H9 (cell line): ENCODE measurements at regions not wholly inside any gene's neighbourhood (a gene's known extent, or its start where the extent isn't known, plus 50 kb on each side); places are given as distances from the start of the nearest gene placed in this dataset.

Experiments used
- DNase-seq: peaks from one replicate; pipeline ENCODE4 v3.0.0-alpha.2; 2017
- H2AFZ ChIP-seq: one replicate; pipeline ENCODE4 v1.6.1; 2013; ENCODE audit warnings: mild to moderate bottlenecking, low read length, control low read depth, moderate library complexity
- H2AK5ac ChIP-seq: 2 replicates; pipeline ENCODE4 v1.6.1; 2013; ENCODE audit warnings: low read length, control low read depth, mixed read lengths; ENCODE audit not compliant: insufficient read length
- H2BK120ac ChIP-seq: one replicate; pipeline ENCODE4 v1.6.1; 2013; ENCODE audit warnings: low read depth, mild to moderate bottlenecking, low read length, control low read depth, inconsistent platforms; ENCODE audit not compliant: poor library complexity, severe bottlenecking
- H2BK12ac ChIP-seq: 2 replicates; pipeline ENCODE4 v1.6.1; 2013; ENCODE audit warnings: low read length, control low read depth, mixed read lengths, low read depth; ENCODE audit not compliant: insufficient read length
- H2BK15ac ChIP-seq: 2 replicates; pipeline ENCODE4 v1.6.1; 2013; ENCODE audit warnings: low read depth, low read length, control low read depth
- H2BK20ac ChIP-seq: one replicate; pipeline ENCODE4 v1.6.1; 2013; ENCODE audit warnings: low read depth, mild to moderate bottlenecking, low read length, control low read depth, inconsistent platforms; ENCODE audit not compliant: poor library complexity, severe bottlenecking
- H2BK5ac ChIP-seq: 2 replicates; pipeline ENCODE4 v1.6.1; 2013; ENCODE audit warnings: low read length, control low read depth, mixed read lengths; ENCODE audit not compliant: insufficient read length
- H3K14ac ChIP-seq: 2 replicates; pipeline ENCODE4 v1.6.1; 2013; ENCODE audit warnings: low read length, control low read depth; ENCODE audit not compliant: insufficient read depth
- H3K18ac ChIP-seq: 2 replicates; pipeline ENCODE4 v1.6.1; 2013; ENCODE audit warnings: low read depth, mild to moderate bottlenecking, mixed read lengths, low read length, control low read depth; ENCODE audit not compliant: insufficient read length
- H3K23ac ChIP-seq: 2 replicates; pipeline ENCODE4 v1.6.1; 2013; ENCODE audit warnings: low read length, control low read depth, mixed read lengths, low read depth; ENCODE audit not compliant: insufficient read length
- H3K23me2 ChIP-seq: 2 replicates; pipeline ENCODE4 v1.6.1; 2013; ENCODE audit warnings: low read depth, mild to moderate bottlenecking, mixed read lengths, low read length, control low read depth; ENCODE audit not compliant: insufficient read length, poor library complexity, severe bottlenecking
- H3K27ac ChIP-seq: 2 replicates; pipeline ENCODE4 v1.5.1; 2013; ENCODE audit warnings: low read length, control low read depth, mixed read lengths, low read depth; ENCODE audit not compliant: insufficient read length
- H3K27me3 ChIP-seq: 2 replicates; pipeline ENCODE4 v1.6.1; 2013; ENCODE audit warnings: low read length, control low read depth, inconsistent platforms; ENCODE audit not compliant: insufficient read depth
- H3K4ac ChIP-seq: 2 replicates; pipeline ENCODE4 v1.6.1; 2013; ENCODE audit warnings: low read depth, mild to moderate bottlenecking, control low read depth, inconsistent platforms, low read length, moderate library complexity
- H3K4me1 ChIP-seq: 2 replicates; pipeline ENCODE4 v1.6.1; 2013; ENCODE audit warnings: low read length, control low read depth, inconsistent platforms; ENCODE audit not compliant: insufficient read depth
- H3K4me2 ChIP-seq: 2 replicates; pipeline ENCODE4 v1.6.1; 2013; ENCODE audit warnings: low read length, control low read depth, mixed read lengths; ENCODE audit not compliant: insufficient read length, insufficient read depth
- H3K56ac ChIP-seq: 2 replicates; pipeline ENCODE4 v1.6.1; 2013; ENCODE audit warnings: low read depth, mild to moderate bottlenecking, mixed read lengths, low read length, control low read depth; ENCODE audit not compliant: insufficient read length
- H3K79me1 ChIP-seq: 2 replicates; pipeline ENCODE4 v1.6.1; 2013; ENCODE audit warnings: low read depth, mild to moderate bottlenecking, moderate library complexity, low read length, control low read depth, inconsistent platforms; ENCODE audit not compliant: insufficient read depth, poor library complexity, severe bottlenecking
- H3K79me2 ChIP-seq: 2 replicates; pipeline ENCODE4 v1.6.1; 2013; ENCODE audit warnings: low read length, control low read depth, inconsistent platforms; ENCODE audit not compliant: insufficient read depth
- H3K9ac ChIP-seq: 2 replicates; pipeline ENCODE4 v1.6.1; 2013; ENCODE audit warnings: low read length, control low read depth, mixed read lengths; ENCODE audit not compliant: insufficient read length; ENCODE audit errors: extremely low read depth
- H3K9me3 ChIP-seq: one replicate; pipeline ENCODE4 v1.6.1; 2013; ENCODE audit warnings: low read depth, low read length, inconsistent platforms; ENCODE audit not compliant: control insufficient read depth
- H3T11ph ChIP-seq: one replicate; pipeline ENCODE4 v1.6.1; 2013; ENCODE audit warnings: mild to moderate bottlenecking, low read length, control low read depth, inconsistent platforms
- H4K20me1 ChIP-seq: one replicate; pipeline ENCODE4 v1.6.1; 2013; ENCODE audit not compliant: control insufficient read depth, insufficient read length, insufficient read depth
- H4K5ac ChIP-seq: 2 replicates; pipeline ENCODE4 v1.6.1; 2013; ENCODE audit warnings: low read depth, mild to moderate bottlenecking, mixed read lengths, low read length, control low read depth; ENCODE audit not compliant: insufficient read length
- H4K8ac ChIP-seq: replicated peaks from 2 replicates; pipeline ENCODE4 v1.6.1; 2013; ENCODE audit warnings: low read length, control low read depth, mixed read lengths, low read depth; ENCODE audit not compliant: insufficient read length
- H4K91ac ChIP-seq: 2 replicates; pipeline ENCODE4 v1.6.1; 2013; ENCODE audit warnings: low read depth, mild to moderate bottlenecking, moderate library complexity, mixed read lengths, low read length, control low read depth; ENCODE audit not compliant: insufficient read length
- H3K27ac Mint-ChIP-seq, 3 experiments: 2 replicates in 2 of 3; 3 replicates in 1 of 3; pipeline ENCODE4 v1.8.0; 2020 to 2021; ENCODE audit warnings: mixed read lengths in 3 of 3, mild to moderate bottlenecking in 1 of 3, moderate library complexity in 1 of 3
- H3K27me3 Mint-ChIP-seq: 2 replicates; pipeline ENCODE4 v1.8.0; 2021; ENCODE audit warnings: low read depth, mild to moderate bottlenecking, moderate library complexity, mixed read lengths
- H3K36me3 Mint-ChIP-seq, 3 experiments: 2 replicates in 2 of 3; 3 replicates in 1 of 3; pipeline ENCODE4 v1.8.0; 2020 to 2021; ENCODE audit warnings: low read depth in 3 of 3, mixed read lengths in 3 of 3; ENCODE audit not compliant: insufficient read depth in 1 of 3
- H3K4me1 Mint-ChIP-seq, 2 experiments: 2 replicates each; pipeline ENCODE4 v1.8.0; 2020; ENCODE audit warnings: mixed read lengths in 2 of 2
- H3K4me3 Mint-ChIP-seq, 2 experiments: 2 replicates in 1 of 2; 3 replicates in 1 of 2; pipeline ENCODE4 v1.8.0; 2020 to 2021; ENCODE audit warnings: mild to moderate bottlenecking in 2 of 2, mixed read lengths in 2 of 2, moderate library complexity in 1 of 2
- H3K9me3 Mint-ChIP-seq, 2 experiments: 2 replicates in 1 of 2; 3 replicates in 1 of 2; pipeline ENCODE4 v1.8.0; 2020; ENCODE audit warnings: mild to moderate bottlenecking in 2 of 2, mixed read lengths in 2 of 2, moderate library complexity in 1 of 2
- WGBS: extraction: QIAGEN DNeasy Blood & Tissue Kit; methylation state at CpG from one replicate; pipeline ENCODE4 v1.1.7; 2013; ENCODE audit warnings: missing lambda C conversion rate, low lambda C conversion rate, mixed read lengths; ENCODE audit not compliant: insufficient read length; ENCODE audit errors: extremely low coverage; 5-methylcytosine and 5-hydroxymethylcytosine counted together
- TF ChIP-seq, protein P1 (sequence below): fragments of 200-600 bp; sonication (generic); conservative IDR thresholded peaks from 3 replicates; pipeline ENCODE4 v1.8.0; 2021; ENCODE audit warnings: antibody characterized with exemption, mild to moderate bottlenecking

DNA sequence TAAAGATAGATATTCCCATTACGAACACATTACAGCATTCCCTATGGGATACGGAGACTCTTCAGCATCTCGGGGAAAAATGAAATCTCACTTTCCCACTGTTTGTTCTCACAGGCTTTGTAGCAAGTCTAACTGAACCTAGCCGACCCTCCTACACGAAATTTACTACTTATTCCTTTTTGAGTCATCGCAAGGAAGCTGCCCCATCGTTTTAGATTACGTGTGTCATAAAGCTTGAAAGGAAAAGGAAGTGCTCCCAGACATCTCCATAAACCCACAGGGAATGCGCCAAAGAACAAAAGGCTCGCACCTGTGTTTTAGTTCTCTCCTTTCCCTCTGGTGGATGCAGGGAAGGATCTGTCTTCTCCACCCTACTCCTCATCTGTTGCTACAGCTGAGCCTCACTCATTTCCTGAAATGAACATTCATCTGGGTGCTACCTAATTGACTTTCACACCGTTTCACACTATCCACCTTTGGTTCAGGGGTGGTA is 76.2 kb upstream of the STK39 start:
- Histone ChIP-seq H4K5ac (no peak overlapping the region), H2AK5ac (no peak overlapping the region), H3T11ph (no peak overlapping the region), H3K14ac (no peak overlapping the region), H3K27me3 (no peaks in the 10 kb centered on the region), H3K23ac (no peak overlapping the region), H4K8ac (no peak overlapping the region), H3K27ac (no peak overlapping the region), H2BK120ac (no peak overlapping the region), H3K4me2 (no peak overlapping the region), H3K18ac (no peak overlapping the region), H3K79me1 (no peaks in the 10 kb centered on the region), H3K23me2 (no peaks in the 10 kb centered on the region), H2BK5ac (no peak overlapping the region), H3K56ac (no peak overlapping the region), H3K9ac (no peak overlapping the region), H3K4ac (no peak overlapping the region), H4K20me1 (no peaks in the 10 kb centered on the region), H3K4me1 (peaks cover 4% of the 10 kb centered on the region; the same call in 1 of the 2 replicates), H3K79me2 (no peaks in the 10 kb centered on the region), H2AFZ (no peak overlapping the region), H2BK15ac (no peak overlapping the region), H2BK12ac (no peak overlapping the region), H2BK20ac (no peak overlapping the region), H3K9me3 (no peaks in the 10 kb centered on the region), H4K91ac (no peak overlapping the region)
- TF ChIP-seq, protein P1, sequence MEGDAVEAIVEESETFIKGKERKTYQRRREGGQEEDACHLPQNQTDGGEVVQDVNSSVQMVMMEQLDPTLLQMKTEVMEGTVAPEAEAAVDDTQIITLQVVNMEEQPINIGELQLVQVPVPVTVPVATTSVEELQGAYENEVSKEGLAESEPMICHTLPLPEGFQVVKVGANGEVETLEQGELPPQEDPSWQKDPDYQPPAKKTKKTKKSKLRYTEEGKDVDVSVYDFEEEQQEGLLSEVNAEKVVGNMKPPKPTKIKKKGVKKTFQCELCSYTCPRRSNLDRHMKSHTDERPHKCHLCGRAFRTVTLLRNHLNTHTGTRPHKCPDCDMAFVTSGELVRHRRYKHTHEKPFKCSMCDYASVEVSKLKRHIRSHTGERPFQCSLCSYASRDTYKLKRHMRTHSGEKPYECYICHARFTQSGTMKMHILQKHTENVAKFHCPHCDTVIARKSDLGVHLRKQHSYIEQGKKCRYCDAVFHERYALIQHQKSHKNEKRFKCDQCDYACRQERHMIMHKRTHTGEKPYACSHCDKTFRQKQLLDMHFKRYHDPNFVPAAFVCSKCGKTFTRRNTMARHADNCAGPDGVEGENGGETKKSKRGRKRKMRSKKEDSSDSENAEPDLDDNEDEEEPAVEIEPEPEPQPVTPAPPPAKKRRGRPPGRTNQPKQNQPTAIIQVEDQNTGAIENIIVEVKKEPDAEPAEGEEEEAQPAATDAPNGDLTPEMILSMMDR: no peak
- WGBS: no CpG with 5 or more reads among the region's 11 CpGs
- H3K27ac Mint-ChIP-seq: no peak overlapping the region
- no peaks in the 10 kb centered on the region for H3K9me3 Mint-ChIP-seq
- peak; percentile 37 for DNase-seq
- H3K4me3 Mint-ChIP-seq: no peak overlapping the region
- no peaks in the 10 kb centered on the region; the same call in 1 of the 2 replicates for H3K27me3 Mint-ChIP-seq
- H3K4me1 Mint-ChIP-seq: peaks cover 15 to 30% of the 10 kb centered on the region in 2 experiments
- no peaks in the 10 kb centered on the region for H3K36me3 Mint-ChIP-seq
